Gastroesophageal sphincter (tissue), 3 donors: ENCODE measurements at regions not wholly inside any gene's neighbourhood (a gene's known extent, or its start where the extent isn't known, plus 50 kb on each side); places are given as distances from the start of the nearest gene placed in this dataset.

Source experiments
- CTCF ChIP-seq, 4 experiments: fragments of 200-600 bp in 2 of 4; fragments of 450-650 bp in 2 of 4; sonication (generic) in 1 of 4; IDR thresholded peaks; one replicate each; pipeline ENCODE4 v1.5.1; 2017 to 2019; ENCODE audit warnings: antibody characterized with exemption in 4 of 4, mild to moderate bottlenecking in 2 of 4, moderate library complexity in 2 of 4
- POLR2A ChIP-seq, 2 donors: fragments of 450-650 bp; IDR thresholded peaks; one replicate each; pipeline ENCODE4 v1.6.1; 2017; ENCODE audit warnings: antibody characterized with exemption in 2 of 2, mild to moderate bottlenecking in 2 of 2, moderate library complexity in 1 of 2

- TF ChIP-seq CTCF (IDR thresholded peaks at IDR 0.05) (no peak), POLR2A (IDR thresholded peaks at IDR 0.05) (no peak)
Observed at GRCh38 chr2:7896940-7897487, 784.8 kb upstream of the ID2 start.
